ENCODE measurements at regions not wholly inside any gene's neighbourhood (a gene's known extent, or its start where the extent isn't known, plus 50 kb on each side); places are given as distances from the start of the nearest gene placed in this dataset.

DNA sequence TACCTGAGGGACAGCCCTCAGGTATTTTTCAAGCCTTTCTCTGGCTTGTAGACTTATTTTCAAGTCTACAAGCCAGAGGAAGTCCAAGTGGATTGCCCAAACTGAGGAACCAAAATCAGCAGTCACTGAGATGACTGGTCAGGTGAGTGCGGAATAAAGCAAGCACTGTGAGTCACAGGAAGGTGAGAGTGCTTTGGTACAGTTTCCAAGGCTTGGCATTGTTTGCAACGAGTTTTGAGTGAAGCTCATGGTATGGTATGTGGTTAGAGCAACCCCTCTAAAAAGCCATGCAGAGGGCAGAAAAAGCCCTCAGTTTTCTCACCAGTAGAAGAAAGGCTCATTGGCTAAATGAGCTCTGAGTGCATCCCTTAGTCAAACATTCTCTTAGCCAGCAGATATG, 112.8 kb upstream of the EOLA2 start:
- H3K9me3 ChIP-seq (ENCODE audit: low read depth), result no peaks in the 10 kb centered on the region
- 51% methylated on average over 2 of the region's 2 CpGs for WGBS (ENCODE audit: low lambda C conversion rate, missing lambda C conversion rate)
- no peak for DNase-seq (ENCODE audit: low spot score)
- no peak overlapping the region for H2AFZ ChIP-seq
- no peaks in the 10 kb centered on the region for H3K79me2 ChIP-seq
- no peaks in the 10 kb centered on the region for H3K27me3 ChIP-seq
- no peak overlapping the region for H3K27ac ChIP-seq
- H4K20me1 ChIP-seq (ENCODE audit: insufficient read depth, poor library complexity, severe bottlenecking), result no peaks in the 10 kb centered on the region
- H3K4me3 ChIP-seq, result no peak overlapping the region
- no peak overlapping the region for H3K4me2 ChIP-seq
- no peaks in the 10 kb centered on the region for H3K9me2 ChIP-seq (replicated peaks; ENCODE audit: insufficient read depth)
- no peak for TF ChIP-seq EZH2 (IDR thresholded peaks at IDR 0.05; ENCODE audit: borderline replicate concordance)
- TF ChIP-seq CTCF (IDR thresholded peaks at IDR 0.05; ENCODE audit: poor library complexity), result no peak
- no peak for TF ChIP-seq EZH2phosphoT487 (IDR thresholded peaks at IDR 0.05; ENCODE audit: low read depth, severe bottlenecking, unreplicated experiment)
- H3K36me3 ChIP-seq (replicated peaks; ENCODE audit: insufficient read depth, low read depth), result no peaks in the 10 kb centered on the region
- H3K4me1 ChIP-seq (ENCODE audit: insufficient read depth), result no peaks in the 10 kb centered on the region

DNA sequence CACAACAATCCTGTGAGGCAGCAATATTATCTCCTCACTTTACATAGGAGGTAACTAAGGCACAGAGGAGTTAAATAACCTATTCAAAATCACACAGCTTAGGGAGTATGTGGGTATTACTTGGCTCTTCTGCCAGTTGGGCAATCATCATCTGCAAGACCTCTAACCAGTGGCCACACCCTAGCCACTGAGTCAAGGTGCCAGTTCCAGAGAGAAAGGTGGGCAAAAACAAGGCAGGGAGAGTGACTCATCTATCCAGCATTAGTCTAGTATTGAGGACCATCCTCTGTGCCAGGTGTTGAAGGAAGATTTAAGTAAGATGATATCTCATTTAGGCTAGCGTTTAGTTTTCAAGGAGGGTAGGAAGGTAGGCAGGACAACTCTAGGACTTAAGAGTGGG, 113.9 kb upstream of the EOLA2 start:
- H4K20me1 ChIP-seq (ENCODE audit: insufficient read depth, poor library complexity, severe bottlenecking), result no peaks in the 10 kb centered on the region
- H3K9me2 ChIP-seq (replicated peaks; ENCODE audit: insufficient read depth), result no peaks in the 10 kb centered on the region
- H2AFZ ChIP-seq, result no peak overlapping the region
- H3K9me3 ChIP-seq (ENCODE audit: low read depth), result no peaks in the 10 kb centered on the region
- H3K4me1 ChIP-seq (ENCODE audit: insufficient read depth), result no peaks in the 10 kb centered on the region
- no peak overlapping the region for H3K4me3 ChIP-seq
- no peak for DNase-seq (ENCODE audit: low spot score)
- no peak overlapping the region for H3K4me2 ChIP-seq
- H3K27me3 ChIP-seq, result no peaks in the 10 kb centered on the region
- TF ChIP-seq EZH2 (IDR thresholded peaks at IDR 0.05; ENCODE audit: borderline replicate concordance) (no peak), EZH2phosphoT487 (IDR thresholded peaks at IDR 0.05; ENCODE audit: low read depth, severe bottlenecking, unreplicated experiment) (no peak), CTCF (IDR thresholded peaks at IDR 0.05; ENCODE audit: poor library complexity) (no peak)
- 80% methylated on average over 1 of the region's 1 CpG for WGBS (ENCODE audit: low lambda C conversion rate, missing lambda C conversion rate)
- H3K27ac ChIP-seq, result no peak overlapping the region
- no peaks in the 10 kb centered on the region for H3K79me2 ChIP-seq
- no peaks in the 10 kb centered on the region for H3K36me3 ChIP-seq (replicated peaks; ENCODE audit: insufficient read depth, low read depth)

DNA sequence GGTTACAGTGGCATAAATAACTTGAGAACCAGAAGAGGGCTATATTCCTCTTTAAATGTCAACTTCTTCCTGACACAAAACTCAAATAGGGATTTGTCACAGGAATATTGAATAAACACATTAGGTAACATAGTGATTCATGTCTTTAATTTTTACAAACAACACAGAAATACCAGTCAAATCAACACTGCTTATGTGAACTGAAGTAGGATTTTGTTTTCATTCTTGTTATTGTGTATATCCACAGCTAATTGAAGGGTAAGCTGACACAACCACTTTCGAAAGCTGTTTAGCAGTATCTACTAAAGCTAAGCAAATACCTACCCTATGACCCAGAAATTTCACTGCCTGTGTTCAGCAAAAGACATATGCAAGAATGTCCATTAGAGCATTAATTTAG, 120.4 kb upstream of the EOLA2 start:
- 83% methylated on average over 1 of the region's 1 CpG for WGBS (ENCODE audit: low lambda C conversion rate, missing lambda C conversion rate)
- no peaks in the 10 kb centered on the region for H3K79me2 ChIP-seq
- no peak overlapping the region for H3K4me2 ChIP-seq
- H2AFZ ChIP-seq, result no peak overlapping the region
- H4K20me1 ChIP-seq (ENCODE audit: insufficient read depth, poor library complexity, severe bottlenecking), result no peaks in the 10 kb centered on the region
- no peak overlapping the region for H3K27ac ChIP-seq
- no peak for TF ChIP-seq EZH2 (IDR thresholded peaks at IDR 0.05; ENCODE audit: borderline replicate concordance)
- TF ChIP-seq EZH2phosphoT487 (IDR thresholded peaks at IDR 0.05; ENCODE audit: low read depth, severe bottlenecking, unreplicated experiment), result no peak
- no peak for TF ChIP-seq CTCF (IDR thresholded peaks at IDR 0.05; ENCODE audit: poor library complexity)
- no peaks in the 10 kb centered on the region for H3K9me3 ChIP-seq (ENCODE audit: low read depth)
- H3K36me3 ChIP-seq (replicated peaks; ENCODE audit: insufficient read depth, low read depth), result no peaks in the 10 kb centered on the region
- no peak for DNase-seq (ENCODE audit: low spot score)
- H3K4me3 ChIP-seq, result no peak overlapping the region
- H3K4me1 ChIP-seq (ENCODE audit: insufficient read depth), result no peaks in the 10 kb centered on the region
- no peaks in the 10 kb centered on the region for H3K9me2 ChIP-seq (replicated peaks; ENCODE audit: insufficient read depth)
- H3K27me3 ChIP-seq, result no peaks in the 10 kb centered on the region

DNA sequence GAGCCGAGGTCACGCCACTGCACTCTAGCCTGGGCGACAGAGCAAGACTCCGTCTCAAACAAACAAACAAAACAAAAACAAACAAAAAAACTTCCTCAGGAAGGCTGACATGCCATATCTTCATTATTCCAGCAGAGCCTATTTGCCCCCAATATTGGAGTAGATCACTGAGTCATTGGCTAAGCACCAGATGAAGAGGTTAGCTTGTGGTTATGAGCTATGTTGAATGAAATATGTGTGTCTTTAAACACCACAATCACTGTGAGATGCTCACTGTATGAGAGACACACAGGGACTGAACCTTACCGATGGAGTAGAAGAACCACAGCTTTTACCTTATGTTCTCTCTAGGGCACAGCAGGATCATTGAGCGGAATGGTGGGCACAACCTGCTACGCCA, 122.1 kb upstream of the EOLA2 start:
- H4K20me1 ChIP-seq (ENCODE audit: insufficient read depth, poor library complexity, severe bottlenecking), result no peaks in the 10 kb centered on the region
- H3K4me3 ChIP-seq, result no peak overlapping the region
- no peak overlapping the region for H3K27ac ChIP-seq
- no peak for DNase-seq (ENCODE audit: low spot score)
- no peaks in the 10 kb centered on the region for H3K9me3 ChIP-seq (ENCODE audit: low read depth)
- H2AFZ ChIP-seq, result no peak overlapping the region
- WGBS (ENCODE audit: low lambda C conversion rate, missing lambda C conversion rate), result 92% methylated on average over 7 of the region's 7 CpGs
- H3K4me1 ChIP-seq (ENCODE audit: insufficient read depth), result no peaks in the 10 kb centered on the region
- H3K9me2 ChIP-seq (replicated peaks; ENCODE audit: insufficient read depth), result no peaks in the 10 kb centered on the region
- no peak overlapping the region for H3K4me2 ChIP-seq
- TF ChIP-seq EZH2 (IDR thresholded peaks at IDR 0.05; ENCODE audit: borderline replicate concordance) (no peak), EZH2phosphoT487 (IDR thresholded peaks at IDR 0.05; ENCODE audit: low read depth, severe bottlenecking, unreplicated experiment) (no peak), CTCF (IDR thresholded peaks at IDR 0.05; ENCODE audit: poor library complexity) (no peak)
- no peaks in the 10 kb centered on the region for H3K27me3 ChIP-seq
- no peaks in the 10 kb centered on the region for H3K79me2 ChIP-seq
- no peaks in the 10 kb centered on the region for H3K36me3 ChIP-seq (replicated peaks; ENCODE audit: insufficient read depth, low read depth)
